Calu3 (cell line): ENCODE measurements at regions not wholly inside any gene's neighbourhood (a gene's known extent, or its start where the extent isn't known, plus 50 kb on each side); places are given as distances from the start of the nearest gene placed in this dataset.

Source experiments
- BruUV-seq: library from RNA; stranded (reverse); fragments of 400-500 nt; replicated peaks from 2 replicates; lab custom pipeline; 2021; lab: Mats Ljungman, UMichigan
- CTCF ChIA-PET: fragments of 300-600 bp; sonication (Branson Sonifier 250); formaldehyde crosslinking; loops from one replicate; lab custom pipeline; 2022; ENCODE audit warnings: antibody characterized with exemption; lab: Charles Lee
- DNase-seq: peaks from one replicate; pipeline ENCODE4 v3.0.0; 2022
- H3K27ac Mint-ChIP-seq: one replicate; pipeline ENCODE4 v1.8.0; 2022; ENCODE audit warnings: mixed read lengths; ENCODE audit not compliant: unreplicated experiment
- H3K27me3 Mint-ChIP-seq: one replicate; pipeline ENCODE4 v1.8.0; 2022; ENCODE audit warnings: mixed read lengths; ENCODE audit not compliant: unreplicated experiment
- H3K36me3 Mint-ChIP-seq: one replicate; pipeline ENCODE4 v1.8.0; 2022; ENCODE audit warnings: mild to moderate bottlenecking, moderate library complexity, mixed read lengths; ENCODE audit not compliant: insufficient read depth, unreplicated experiment
- H3K4me1 Mint-ChIP-seq: one replicate; pipeline ENCODE4 v1.8.0; 2022; ENCODE audit warnings: mild to moderate bottlenecking, low read depth, mixed read lengths; ENCODE audit not compliant: unreplicated experiment
- H3K4me3 Mint-ChIP-seq: one replicate; pipeline ENCODE4 v1.8.0; 2022; ENCODE audit warnings: mild to moderate bottlenecking, low read depth, moderate library complexity, mixed read lengths; ENCODE audit not compliant: unreplicated experiment
- H3K9me3 Mint-ChIP-seq: one replicate; pipeline ENCODE4 v1.8.0; 2022; ENCODE audit warnings: low read depth, mixed read lengths; ENCODE audit not compliant: unreplicated experiment
- CTCF ChIP-seq: fragments of 200-600 bp; IDR thresholded peaks from one replicate; pipeline ENCODE4 v1.8.0; 2022; ENCODE audit warnings: antibody characterized with exemption; ENCODE audit not compliant: unreplicated experiment
- intact Hi-C: fragments of 100-400 bp; cut with micrococcal nuclease; formaldehyde crosslinking; loops from one replicate; pipeline ENCODE4 v1.10.0; 2022; ENCODE audit not compliant: unreplicated experiment

GRCh38 chr21:19048098-19048672, 644.6 kb upstream of the TMPRSS15 start:
- CTCF ChIA-PET, result no interaction called here
- TF ChIP-seq CTCF, result no peak
- intact Hi-C loops, result no loop called here
- Mint-ChIP-seq H3K27ac (no peak overlapping the region), H3K36me3 (no peaks in the 10 kb centered on the region), H3K27me3 (no peaks in the 10 kb centered on the region), H3K4me3 (no peak overlapping the region), H3K9me3 (peaks cover 9% of the 10 kb centered on the region), H3K4me1 (no peaks in the 10 kb centered on the region)
- BruUV-seq, result no TSS peak
- no peak for DNase-seq

- no peak overlapping the region for H3K4me3 Mint-ChIP-seq
- no TSS peak for BruUV-seq
- no peak overlapping the region for H3K27ac Mint-ChIP-seq
- H3K9me3 Mint-ChIP-seq, result peaks cover 7% of the 10 kb centered on the region
- intact Hi-C loops, result no loop called here
- CTCF ChIA-PET, result no interaction called here
- no peaks in the 10 kb centered on the region for H3K4me1 Mint-ChIP-seq
- no peak for TF ChIP-seq CTCF
- no peaks in the 10 kb centered on the region for H3K27me3 Mint-ChIP-seq
- DNase-seq, result no peak
- H3K36me3 Mint-ChIP-seq, result no peaks in the 10 kb centered on the region
Measured at GRCh38 chr21:19049567-19049966, 646.0 kb upstream of the TMPRSS15 start.

GRCh38 chr21:19065164-19065563, 661.6 kb upstream of the TMPRSS15 start:
- DNase-seq, result no peak
- CTCF ChIA-PET, result no interaction called here
- intact Hi-C loops, result no loop called here
- no peaks in the 10 kb centered on the region for H3K9me3 Mint-ChIP-seq
- no peak for TF ChIP-seq CTCF
- H3K4me3 Mint-ChIP-seq, result no peak overlapping the region
- H3K4me1 Mint-ChIP-seq, result no peaks in the 10 kb centered on the region
- H3K27ac Mint-ChIP-seq, result no peak overlapping the region
- H3K36me3 Mint-ChIP-seq, result no peaks in the 10 kb centered on the region
- H3K27me3 Mint-ChIP-seq, result no peaks in the 10 kb centered on the region
- BruUV-seq, result no TSS peak

- no peak for TF ChIP-seq CTCF
- H3K4me3 Mint-ChIP-seq, result no peak overlapping the region
- no peak overlapping the region for H3K27ac Mint-ChIP-seq
- H3K27me3 Mint-ChIP-seq, result no peaks in the 10 kb centered on the region
- no peak for DNase-seq
- CTCF ChIA-PET, result no interaction called here
- BruUV-seq, result no TSS peak
- no peaks in the 10 kb centered on the region for H3K4me1 Mint-ChIP-seq
- intact Hi-C loops, result no loop called here
- peaks cover 10% of the 10 kb centered on the region for H3K9me3 Mint-ChIP-seq
- H3K36me3 Mint-ChIP-seq, result no peaks in the 10 kb centered on the region
Measured at GRCh38 chr21:19076031-19076430, 672.4 kb upstream of the TMPRSS15 start.
